ENCODE measurements at regions not wholly inside any gene's neighbourhood (a gene's known extent, or its start where the extent isn't known, plus 50 kb on each side); places are given as distances from the start of the nearest gene placed in this dataset.

- ChIA-PET RAD21 (ENCODE audit: unreplicated experiment) (no interaction called here), SMC1A (ENCODE audit: uncharacterized antibody, unreplicated experiment) (no interaction called here), CTCF (interaction anchor here (0.7 kb wide), 1 partner anchor 248 kb away, joined by 3 read pairs; no protein-coding TSS in a partner anchor), POLR2A (no interaction called here)
- Histone ChIP-seq H3K27ac (ENCODE audit: control insufficient read depth, insufficient read depth) (no peak overlapping the region), H3K9ac (ENCODE audit: control insufficient read depth, insufficient read depth, low read length) (no peak overlapping the region), H4K20me1 (ENCODE audit: control insufficient read depth, insufficient read depth) (no peaks in the 10 kb centered on the region), H3K9me3 (replicated peaks; ENCODE audit: control insufficient read depth, insufficient read depth, low read length) (no peaks in the 10 kb centered on the region; the same call in 2 of the 3 replicates), H3K79me2 (ENCODE audit: control insufficient read depth, insufficient read depth, low read length) (no peaks in the 10 kb centered on the region), H2AFZ (ENCODE audit: control insufficient read depth, low read depth, low read length) (no peak overlapping the region), H3K4me3 (no peak overlapping the region), H3K27me3 (replicated peaks in 1 of 2; ENCODE audit: control insufficient read depth in 2 of 2, insufficient read depth in 2 of 2, low read length in 1 of 2) (no peaks in the 10 kb centered on the region; a peak in 1 of 4 replicates), H3K4me1 (ENCODE audit: control insufficient read depth, insufficient read depth, low read length) (peaks cover 46% of the 10 kb centered on the region), H3K36me3 (ENCODE audit: control insufficient read depth in 2 of 2, insufficient read depth in 2 of 2, low read length in 1 of 2) (no peaks in the 10 kb centered on the region), H3K4me2 (ENCODE audit: control insufficient read depth, insufficient read depth) (no peak overlapping the region)
- DNase-seq (ENCODE audit: low read depth, low spot score) = no peak
- WGBS (ENCODE audit: insufficient coverage, insufficient replicate concordance, low lambda C conversion rate, missing lambda C conversion rate) = 17% methylated on average over 3 of the region's 3 CpGs
- FAIRE-seq = no peak
- in situ Hi-C loops (cut with MboI) (no loop called here), intact Hi-C loops (cut with micrococcal nuclease; ENCODE audit: unreplicated experiment) (loop anchor here (10.0 kb wide), 1 partner anchor 280 kb away; no protein-coding TSS in a partner anchor)
- ATAC-seq = no peak
- BruUV-seq (replicated peaks) = no TSS peak
- no peak for TF ChIP-seq MTA3 (IDR thresholded peaks at IDR 0.05; ENCODE audit: borderline replicate concordance, low read length)
- TF ChIP-seq ZBTB40 (IDR thresholded peaks at IDR 0.05; ENCODE audit: borderline replicate concordance) = no peak
- TF ChIP-seq USF1 (IDR thresholded peaks at IDR 0.05; ENCODE audit: borderline replicate concordance, extremely low read length, insufficient read depth, low read depth, low read length) = no peak
- TF ChIP-seq RAD21 (IDR thresholded peaks at IDR 0.05; ENCODE audit: insufficient read depth, low read depth, low read length) = no peak
Measured at GRCh38 chr2:133955169-133955568, 298.7 kb upstream of the MGAT5 start.

Data from GM12878 (cell line).